Gastrocnemius medialis (tissue), 4 donors: ENCODE measurements at regions not wholly inside any gene's neighbourhood (a gene's known extent, or its start where the extent isn't known, plus 50 kb on each side); places are given as distances from the start of the nearest gene placed in this dataset.

Experiments
- ATAC-seq, 2 donors: fragments of 150-250 bp; one replicate each; pipeline ENCODE4 v1.9.1; 2016
- DNase-seq, 2 donors: peaks; one replicate each; pipeline ENCODE4 v3.0.0-alpha.2; 2019
- H3K27ac ChIP-seq, 4 donors: fragments of 200-600 bp; sonication (generic); 1 replicate in 1 of 4; 2 replicates in 3 of 4; pipeline ENCODE4 v1.5.1; 2016 to 2018; ENCODE audit warnings: mild to moderate bottlenecking in 2 of 4, moderate library complexity in 1 of 4
- H3K27me3 ChIP-seq, 3 donors: fragments of 200-600 bp; sonication (generic) in 2 of 3; 1 replicate in 1 of 3; 2 replicates in 2 of 3; pipeline versions ENCODE4 v1.5.1 to v1.6.0; 2016 to 2019; ENCODE audit warnings: mild to moderate bottlenecking in 1 of 3, moderate library complexity in 1 of 3
- H3K36me3 ChIP-seq, 2 donors: fragments of 200-600 bp; sonication (generic) in 1 of 2; one replicate each; pipeline ENCODE4 v1.5.1; 2017 to 2018
- H3K4me1 ChIP-seq, 2 donors: fragments of 200-600 bp; sonication (generic) in 1 of 2; one replicate each; pipeline ENCODE4 v1.5.1; 2016 to 2017; ENCODE audit warnings: mild to moderate bottlenecking in 2 of 2
- H3K4me3 ChIP-seq, 4 donors: fragments of 200-600 bp; sonication (generic) in 3 of 4; 1 replicate in 1 of 4; 2 replicates in 3 of 4; pipeline ENCODE4 v1.5.1; 2016 to 2019; ENCODE audit warnings: mild to moderate bottlenecking in 2 of 4
- H3K9me3 ChIP-seq, 3 donors: fragments of 200-600 bp; sonication (generic) in 2 of 3; 1 replicate in 1 of 3; 2 replicates in 2 of 3; pipeline ENCODE4 v1.5.1; 2016 to 2019
- POLR2A ChIP-seq, 2 donors: fragments of 450-650 bp; IDR thresholded peaks; one replicate each; pipeline ENCODE4 v1.6.1; 2017; ENCODE audit warnings: antibody characterized with exemption in 2 of 2, mild to moderate bottlenecking in 2 of 2, moderate library complexity in 2 of 2
- in situ Hi-C, 4 donors: fragments of 200-750 bp; cut with MboI; loops; one replicate each; pipeline versions ENCODE4 v1.15.0 to v1.8.0; 2017; ENCODE audit warnings: low sequenced_read_pairs in 4 of 4
- intact Hi-C: fragments of 100-400 bp; cut with DNase I; formaldehyde crosslinking; loops from one replicate; pipeline ENCODE4 v1.15.1; 2023; ENCODE audit warnings: low total_unique reads
- TF ChIP-seq, protein P1 (sequence below), 5 experiments: fragments of 450-650 bp in 3 of 5; fragments of 200-600 bp in 2 of 5; sonication (generic) in 2 of 5; IDR thresholded peaks in 4 of 5; conservative IDR thresholded peaks in 1 of 5; 1 replicate in 4 of 5; 2 replicates in 1 of 5; pipeline ENCODE4 v1.5.1; 2016 to 2019; ENCODE audit warnings: antibody characterized with exemption in 5 of 5, mild to moderate bottlenecking in 3 of 5, moderate library complexity in 3 of 5

DNA sequence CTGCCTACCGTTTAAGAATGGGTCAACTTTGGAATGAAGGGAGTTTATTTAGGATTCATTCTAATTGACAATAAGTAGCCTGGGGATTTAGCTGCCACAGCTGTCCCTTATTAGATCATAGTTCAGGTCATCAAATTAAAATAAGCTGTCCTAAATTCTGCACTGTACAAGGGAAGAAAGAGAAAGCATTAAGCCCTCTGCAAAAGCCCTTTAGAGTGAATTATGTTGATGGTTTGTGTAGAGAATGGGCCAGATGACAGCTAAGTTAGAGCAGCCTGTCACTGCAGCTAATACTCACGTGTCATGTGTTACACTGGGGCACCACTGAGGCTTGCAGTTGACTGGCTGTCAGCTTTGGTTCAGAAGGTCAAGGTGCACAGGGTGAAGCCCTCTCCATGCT lies 737.1 kb upstream of the SLC10A2 start:
- no peaks in the 10 kb centered on the region for H3K9me3 ChIP-seq
- in situ Hi-C loops: no loop called here
- H3K27me3 ChIP-seq: no peaks in the 10 kb centered on the region
- H3K27ac ChIP-seq: no peak overlapping the region
- no peak for DNase-seq
- ATAC-seq: no peak
- no peak overlapping the region for H3K4me3 ChIP-seq
- no peaks in the 10 kb centered on the region for H3K36me3 ChIP-seq
- no peaks in the 10 kb centered on the region for H3K4me1 ChIP-seq
- intact Hi-C loops: no loop called here
- no peak for TF ChIP-seq POLR2A (IDR thresholded peaks at IDR 0.05)
- TF ChIP-seq, protein P1, sequence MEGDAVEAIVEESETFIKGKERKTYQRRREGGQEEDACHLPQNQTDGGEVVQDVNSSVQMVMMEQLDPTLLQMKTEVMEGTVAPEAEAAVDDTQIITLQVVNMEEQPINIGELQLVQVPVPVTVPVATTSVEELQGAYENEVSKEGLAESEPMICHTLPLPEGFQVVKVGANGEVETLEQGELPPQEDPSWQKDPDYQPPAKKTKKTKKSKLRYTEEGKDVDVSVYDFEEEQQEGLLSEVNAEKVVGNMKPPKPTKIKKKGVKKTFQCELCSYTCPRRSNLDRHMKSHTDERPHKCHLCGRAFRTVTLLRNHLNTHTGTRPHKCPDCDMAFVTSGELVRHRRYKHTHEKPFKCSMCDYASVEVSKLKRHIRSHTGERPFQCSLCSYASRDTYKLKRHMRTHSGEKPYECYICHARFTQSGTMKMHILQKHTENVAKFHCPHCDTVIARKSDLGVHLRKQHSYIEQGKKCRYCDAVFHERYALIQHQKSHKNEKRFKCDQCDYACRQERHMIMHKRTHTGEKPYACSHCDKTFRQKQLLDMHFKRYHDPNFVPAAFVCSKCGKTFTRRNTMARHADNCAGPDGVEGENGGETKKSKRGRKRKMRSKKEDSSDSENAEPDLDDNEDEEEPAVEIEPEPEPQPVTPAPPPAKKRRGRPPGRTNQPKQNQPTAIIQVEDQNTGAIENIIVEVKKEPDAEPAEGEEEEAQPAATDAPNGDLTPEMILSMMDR (IDR thresholded peaks at IDR 0.05 in 4 of 5, conservative IDR thresholded peaks at IDR 0.05 in 1 of 5): no peak

DNA sequence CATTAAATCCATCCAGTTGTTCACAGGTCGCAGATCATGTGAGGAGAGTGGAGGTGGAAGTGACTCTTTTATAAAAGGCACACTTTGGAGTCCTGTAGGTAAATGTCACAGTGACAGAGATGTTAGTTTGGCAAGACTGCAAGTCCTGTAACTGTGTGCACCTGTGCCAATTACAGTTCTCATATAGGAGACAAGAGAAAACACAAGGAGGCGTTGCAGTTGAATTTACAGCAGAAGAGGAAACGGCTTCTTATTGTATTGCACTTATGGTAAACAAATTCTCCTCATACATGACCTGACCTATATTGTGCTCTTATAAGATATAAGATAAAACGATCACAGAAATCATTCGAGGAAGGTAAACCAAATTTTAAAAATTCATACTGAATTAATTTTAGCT lies 732.8 kb upstream of the SLC10A2 start:
- Histone ChIP-seq H3K4me1 (no peaks in the 10 kb centered on the region), H3K27me3 (no peaks in the 10 kb centered on the region), H3K27ac (no peak overlapping the region), H3K9me3 (no peaks in the 10 kb centered on the region), H3K36me3 (no peaks in the 10 kb centered on the region), H3K4me3 (no peak overlapping the region)
- ATAC-seq (no peak), DNase-seq (no peak)
- in situ Hi-C loops: no loop called here
- intact Hi-C loops: no loop called here
- TF ChIP-seq, protein P1 (IDR thresholded peaks at IDR 0.05 in 4 of 5, conservative IDR thresholded peaks at IDR 0.05 in 1 of 5): no peak
- no peak for TF ChIP-seq POLR2A (IDR thresholded peaks at IDR 0.05)

DNA sequence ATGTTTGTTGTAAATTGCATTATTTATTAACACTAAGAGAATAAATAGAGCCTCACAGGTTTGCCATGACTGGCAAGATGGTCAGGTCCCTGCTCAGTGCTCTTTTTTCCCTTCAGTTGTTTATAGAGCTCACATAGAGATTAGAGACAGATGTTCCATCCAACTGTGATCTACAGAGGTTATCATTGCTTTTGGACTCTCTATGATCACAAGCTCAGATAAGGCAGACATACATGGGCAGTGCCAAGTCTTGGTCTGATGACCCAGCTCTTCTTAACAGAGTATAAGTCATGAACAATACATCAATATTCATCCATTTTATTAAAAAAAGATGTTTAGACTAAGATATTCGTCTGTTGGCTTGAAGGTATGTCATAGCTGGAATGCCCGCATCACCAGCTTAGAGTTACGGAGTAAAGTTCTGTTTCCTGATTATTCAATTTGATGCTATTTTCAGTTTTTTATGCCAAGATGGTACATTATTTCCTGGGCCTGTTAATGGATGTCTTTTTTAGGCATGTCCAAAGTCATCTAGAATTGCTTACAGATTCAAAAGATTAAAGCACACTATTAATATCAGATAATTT lies 729.8 kb upstream of the SLC10A2 start:
- Histone ChIP-seq H3K4me3 (no peak overlapping the region), H3K4me1 (no peaks in the 10 kb centered on the region), H3K27ac (no peak overlapping the region), H3K9me3 (no peaks in the 10 kb centered on the region), H3K36me3 (no peaks in the 10 kb centered on the region), H3K27me3 (no peaks in the 10 kb centered on the region)
- intact Hi-C loops (no loop called here), in situ Hi-C loops (no loop called here)
- TF ChIP-seq POLR2A (IDR thresholded peaks at IDR 0.05): no peak
- TF ChIP-seq, protein P1 (IDR thresholded peaks at IDR 0.05 in 4 of 5, conservative IDR thresholded peaks at IDR 0.05 in 1 of 5): no peak
- no peak for ATAC-seq
- no peak for DNase-seq

DNA sequence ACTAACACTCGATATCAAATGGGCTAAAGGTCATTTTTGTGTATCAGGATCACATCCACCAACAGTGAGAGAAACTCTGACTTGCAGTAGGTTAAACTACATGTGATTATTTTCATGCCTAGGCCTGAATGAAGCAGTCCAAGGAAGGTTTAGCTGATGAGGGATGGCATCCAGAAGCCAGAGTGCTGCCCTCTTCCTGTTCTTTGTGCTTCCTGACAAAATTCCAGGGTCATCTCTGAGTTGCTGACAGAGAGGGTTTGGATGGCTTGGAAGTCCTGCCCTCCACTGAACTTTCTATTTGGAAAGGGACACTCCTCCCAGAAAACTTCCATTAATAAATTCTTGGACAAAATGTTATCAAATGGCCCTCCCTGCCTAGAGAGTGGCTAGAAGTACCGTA lies 728.3 kb upstream of the SLC10A2 start:
- no peak overlapping the region for H3K27ac ChIP-seq
- H3K27me3 ChIP-seq: no peaks in the 10 kb centered on the region
- intact Hi-C loops (no loop called here), in situ Hi-C loops (no loop called here)
- TF ChIP-seq POLR2A (IDR thresholded peaks at IDR 0.05): no peak
- TF ChIP-seq, protein P1 (IDR thresholded peaks at IDR 0.05 in 4 of 5, conservative IDR thresholded peaks at IDR 0.05 in 1 of 5): no peak
- H3K9me3 ChIP-seq: no peaks in the 10 kb centered on the region
- DNase-seq: no peak
- H3K36me3 ChIP-seq: no peaks in the 10 kb centered on the region
- no peak for ATAC-seq
- H3K4me3 ChIP-seq: no peak overlapping the region
- H3K4me1 ChIP-seq: no peaks in the 10 kb centered on the region

DNA sequence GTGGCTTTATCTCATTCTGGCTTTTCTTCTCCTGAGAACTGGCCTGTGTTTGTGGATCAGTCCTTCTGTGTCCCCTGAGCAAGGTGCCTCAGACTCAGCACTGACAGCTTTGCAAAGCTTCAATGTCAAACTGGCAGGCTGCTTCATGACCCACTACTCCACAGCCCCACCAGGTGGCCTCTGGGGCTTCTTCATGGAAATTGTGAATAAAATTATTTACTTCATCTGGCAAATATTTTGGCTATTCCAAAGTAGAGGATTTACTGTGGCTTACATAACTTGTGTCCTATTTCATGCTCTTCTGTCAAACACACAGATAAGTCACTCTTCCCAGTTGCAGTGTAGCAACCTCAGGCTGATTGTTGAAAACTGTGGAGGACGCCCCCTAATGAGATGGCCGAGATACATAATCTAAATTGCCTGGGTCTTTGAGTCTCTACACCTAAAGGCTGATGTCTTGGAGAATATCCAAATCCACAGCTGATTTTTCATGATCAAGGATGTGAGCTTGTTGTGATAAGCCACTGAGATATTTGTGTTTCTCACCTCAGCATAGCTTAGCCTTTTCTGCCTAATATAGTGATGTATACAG lies 721.9 kb upstream of the SLC10A2 start:
- DNase-seq (no peak), ATAC-seq (no peak)
- Histone ChIP-seq H3K36me3 (no peaks in the 10 kb centered on the region), H3K27ac (no peak overlapping the region), H3K9me3 (no peaks in the 10 kb centered on the region), H3K27me3 (no peaks in the 10 kb centered on the region), H3K4me1 (no peaks in the 10 kb centered on the region), H3K4me3 (no peak overlapping the region)
- in situ Hi-C loops: no loop called here
- intact Hi-C loops: no loop called here
- TF ChIP-seq POLR2A (IDR thresholded peaks at IDR 0.05): no peak
- TF ChIP-seq, protein P1 (IDR thresholded peaks at IDR 0.05 in 4 of 5, conservative IDR thresholded peaks at IDR 0.05 in 1 of 5): no peak
